OCI-LY3 (cell line): ENCODE measurements at regions not wholly inside any gene's neighbourhood (a gene's known extent, or its start where the extent isn't known, plus 50 kb on each side); places are given as distances from the start of the nearest gene placed in this dataset.

Experiments used
- H2AFZ ChIP-seq: fragments of 200-600, 300-600 bp; shearing (Covaris generic); 2 replicates; pipeline ENCODE4 v1.6.0; 2014; ENCODE audit warnings: antibody characterized with exemption, low read depth, low read length
- H3K27ac ChIP-seq: fragments of 200-600, 300-600 bp; sonication (generic); 2 replicates; pipeline ENCODE4 v1.5.1; 2014; ENCODE audit warnings: mild to moderate bottlenecking, low read length, moderate library complexity, mixed read lengths
- H3K27me3 ChIP-seq: fragments of 200-600, 300-600 bp; sonication (generic); 2 replicates; pipeline ENCODE4 v1.6.1; 2014; ENCODE audit warnings: low read depth, low read length, mixed read lengths
- H3K36me3 ChIP-seq: fragments of 200-600, 300-600 bp; sonication (generic); replicated peaks from 2 replicates; pipeline ENCODE3; 2014; ENCODE audit warnings: low read depth, low read length, mixed read lengths
- H3K4me1 ChIP-seq: fragments of 300-600, 200-600 bp; sonication (generic); 2 replicates; pipeline ENCODE4 v1.6.1; 2014; ENCODE audit warnings: low read length, mixed read lengths
- H3K4me2 ChIP-seq: fragments of 200-600, 300-600 bp; sonication (generic); 2 replicates; pipeline ENCODE4 v1.6.1; 2014; ENCODE audit warnings: low read length, mixed read lengths
- H3K4me3 ChIP-seq: fragments of 300-600, 200-600 bp; sonication (generic); 2 replicates; pipeline ENCODE4 v1.5.1; 2014; ENCODE audit warnings: antibody characterized with exemption, mild to moderate bottlenecking, low read length, moderate library complexity
- H3K79me2 ChIP-seq: fragments of 300-600, 200-600 bp; shearing (Covaris generic); 2 replicates; pipeline ENCODE4 v1.6.1; 2014; ENCODE audit warnings: mild to moderate bottlenecking, low read length, mixed read lengths
- H3K9ac ChIP-seq: fragments of 300-600, 200-600 bp; shearing (Covaris generic); 2 replicates; pipeline ENCODE4 v1.6.0; 2014; ENCODE audit warnings: mild to moderate bottlenecking, low read length, moderate library complexity
- H3K9me3 ChIP-seq: fragments of 200-600, 300-600 bp; shearing (Covaris generic); 2 replicates; pipeline ENCODE4 v1.6.1; 2014; ENCODE audit warnings: low read length, mixed read lengths; ENCODE audit not compliant: insufficient read depth
- H4K20me1 ChIP-seq: fragments of 200-600, 300-600 bp; sonication (generic); 2 replicates; pipeline ENCODE4 v1.6.1; 2016; ENCODE audit warnings: low read length, mixed read lengths; ENCODE audit not compliant: insufficient read depth
- CTCF ChIP-seq: fragments of 200-600, 300-600 bp; sonication (generic); IDR thresholded peaks from 2 replicates; pipeline ENCODE4 v1.5.1; 2014; ENCODE audit warnings: antibody characterized with exemption, low read length, low read depth
- EZH2phosphoT487 ChIP-seq: fragments of 200-600 bp; shearing (Covaris generic); IDR thresholded peaks from 2 replicates; pipeline ENCODE4 v1.6.1; 2018; ENCODE audit warnings: antibody characterized with exemption, mixed run types, low read depth

GRCh38 chr5:68429510-68429909, 214.0 kb downstream of the PIK3R1 start:
- no peaks in the 10 kb centered on the region for H3K79me2 ChIP-seq
- no peak overlapping the region for H3K4me3 ChIP-seq
- peaks cover 23% of the 10 kb centered on the region for H3K4me1 ChIP-seq
- no peak for TF ChIP-seq EZH2phosphoT487
- no peak for TF ChIP-seq CTCF
- no peaks in the 10 kb centered on the region for H3K36me3 ChIP-seq
- no peak overlapping the region for H3K9ac ChIP-seq
- no peaks in the 10 kb centered on the region for H3K9me3 ChIP-seq
- peaks cover 20% of the 10 kb centered on the region; the same call in 1 of the 2 replicates for H3K27me3 ChIP-seq
- H3K4me2 ChIP-seq: no peak overlapping the region
- no peak overlapping the region for H3K27ac ChIP-seq
- H4K20me1 ChIP-seq: no peaks in the 10 kb centered on the region
- H2AFZ ChIP-seq: no peak overlapping the region

GRCh38 chr5:68430279-68430678, 214.7 kb downstream of the PIK3R1 start:
- Histone ChIP-seq H3K27ac (no peak overlapping the region), H4K20me1 (no peaks in the 10 kb centered on the region), H3K4me1 (peaks cover 26% of the 10 kb centered on the region), H3K4me2 (no peak overlapping the region), H3K36me3 (no peaks in the 10 kb centered on the region), H3K4me3 (no peak overlapping the region), H3K27me3 (peaks cover 20% of the 10 kb centered on the region; the same call in 1 of the 2 replicates), H2AFZ (no peak overlapping the region), H3K9ac (no peak overlapping the region), H3K79me2 (no peaks in the 10 kb centered on the region), H3K9me3 (no peaks in the 10 kb centered on the region)
- TF ChIP-seq CTCF: no peak

GRCh38 chr5:68431186-68431585, 215.6 kb downstream of the PIK3R1 start:
- TF ChIP-seq CTCF (no peak), EZH2phosphoT487 (no peak)

GRCh38 chr5:68431601-68432337, 216.2 kb downstream of the PIK3R1 start:
- TF ChIP-seq EZH2phosphoT487 (no peak), CTCF (no peak)
- Histone ChIP-seq H3K9me3 (no peaks in the 10 kb centered on the region), H3K9ac (no peak overlapping the region), H3K79me2 (no peaks in the 10 kb centered on the region), H3K27me3 (peaks cover 20% of the 10 kb centered on the region; the same call in 1 of the 2 replicates), H3K4me2 (no peak overlapping the region), H4K20me1 (no peaks in the 10 kb centered on the region), H3K4me1 (peaks cover 29% of the 10 kb centered on the region), H3K4me3 (no peak overlapping the region), H3K27ac (no peak overlapping the region), H2AFZ (no peak overlapping the region), H3K36me3 (no peaks in the 10 kb centered on the region)

More at GRCh38 chr5:68431186-68431585, 215.6 kb downstream of the PIK3R1 start:
- H3K27ac ChIP-seq: no peak overlapping the region
- peaks cover 20% of the 10 kb centered on the region; the same call in 1 of the 2 replicates for H3K27me3 ChIP-seq
- H3K4me3 ChIP-seq: no peak overlapping the region
- no peaks in the 10 kb centered on the region for H3K79me2 ChIP-seq
- no peak overlapping the region for H3K4me2 ChIP-seq
- H3K9me3 ChIP-seq: no peaks in the 10 kb centered on the region
- H3K4me1 ChIP-seq: peaks cover 29% of the 10 kb centered on the region
- H3K9ac ChIP-seq: no peak overlapping the region
- no peak overlapping the region for H2AFZ ChIP-seq
- H4K20me1 ChIP-seq: no peaks in the 10 kb centered on the region
- H3K36me3 ChIP-seq: no peaks in the 10 kb centered on the region
